ENCODE measurements at regions not wholly inside any gene's neighbourhood (a gene's known extent, or its start where the extent isn't known, plus 50 kb on each side); places are given as distances from the start of the nearest gene placed in this dataset.
A peak's percentile ranks its signal among the peaks of the same experiment; 100 is the strongest.

DNA sequence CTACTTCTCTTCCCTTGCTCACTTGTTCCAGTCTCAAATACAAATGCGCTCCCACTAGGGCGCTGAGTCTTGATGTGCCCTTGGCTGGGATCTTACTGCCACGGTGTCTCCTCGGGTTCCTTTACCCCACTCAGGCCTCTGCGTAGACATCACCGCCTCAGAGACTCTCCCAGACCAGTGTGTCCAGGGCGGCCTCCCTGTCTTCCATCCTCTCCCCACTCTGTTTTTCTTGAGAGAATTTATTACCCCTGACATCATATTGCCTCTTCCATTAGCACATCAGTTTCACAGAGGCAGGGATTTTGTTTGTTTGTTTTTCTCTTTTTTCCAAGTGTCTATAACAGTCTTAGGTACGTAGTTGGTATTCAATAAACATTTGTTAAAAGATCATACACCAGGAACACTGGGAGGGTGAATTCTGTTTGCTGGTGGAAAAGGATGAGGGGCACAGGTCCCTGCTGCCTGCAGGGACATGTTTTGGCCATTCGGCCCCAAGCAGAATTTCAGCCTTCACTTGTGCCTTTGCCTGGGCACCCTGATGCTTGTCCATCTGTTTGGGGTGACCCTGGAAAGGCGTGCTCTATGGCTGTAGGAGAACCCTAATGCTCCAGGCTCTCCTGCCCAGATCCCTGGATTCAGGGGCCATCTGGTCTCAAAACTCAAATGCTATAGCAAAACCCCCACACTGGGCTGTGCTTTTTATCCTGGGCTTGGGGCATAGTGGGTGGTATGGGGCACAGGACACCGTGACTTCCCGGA is 55.0 kb downstream of the RPL37A start:
- no peak overlapping the region for H3K4me3 Mint-ChIP-seq
- DNase-seq (no peak), ATAC-seq (peak; percentile 29)
- no peaks in the 10 kb centered on the region for H3K36me3 Mint-ChIP-seq (ENCODE audit: low read depth)
- H3K27me3 Mint-ChIP-seq: peaks cover 3% of the 10 kb centered on the region
- no peaks in the 10 kb centered on the region for H3K9me3 Mint-ChIP-seq
- H3K27ac Mint-ChIP-seq: no peak overlapping the region
- H3K4me1 Mint-ChIP-seq: peaks cover 2% of the 10 kb centered on the region

DNA sequence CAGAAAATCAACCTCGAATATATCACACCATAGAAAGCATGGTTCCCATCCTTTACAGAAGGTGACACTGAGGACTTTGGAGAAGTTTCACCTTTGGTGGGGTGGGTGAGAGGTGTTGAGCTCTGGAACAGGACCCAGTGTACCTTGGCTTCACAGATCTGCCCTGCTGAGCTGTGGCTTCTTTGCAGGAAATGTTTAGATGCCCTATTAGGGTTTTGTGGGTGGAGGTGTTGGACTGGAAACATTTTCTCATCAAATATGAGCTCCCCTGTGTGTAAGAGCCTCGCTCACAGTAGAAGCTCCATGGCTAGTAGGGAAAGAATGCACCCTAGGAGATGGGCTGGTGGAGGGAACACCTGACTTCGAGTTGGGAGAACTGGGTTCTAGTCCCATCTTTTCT is 55.6 kb downstream of the RPL37A start:
- peaks cover 3% of the 10 kb centered on the region for H3K27me3 Mint-ChIP-seq
- no peaks in the 10 kb centered on the region for H3K9me3 Mint-ChIP-seq
- H3K4me1 Mint-ChIP-seq: peaks cover 2% of the 10 kb centered on the region
- no peak overlapping the region for H3K27ac Mint-ChIP-seq
- ATAC-seq: peak; percentile 82
- no peak overlapping the region for H3K4me3 Mint-ChIP-seq
- DNase-seq: no peak
- no peaks in the 10 kb centered on the region for H3K36me3 Mint-ChIP-seq (ENCODE audit: low read depth)

DNA sequence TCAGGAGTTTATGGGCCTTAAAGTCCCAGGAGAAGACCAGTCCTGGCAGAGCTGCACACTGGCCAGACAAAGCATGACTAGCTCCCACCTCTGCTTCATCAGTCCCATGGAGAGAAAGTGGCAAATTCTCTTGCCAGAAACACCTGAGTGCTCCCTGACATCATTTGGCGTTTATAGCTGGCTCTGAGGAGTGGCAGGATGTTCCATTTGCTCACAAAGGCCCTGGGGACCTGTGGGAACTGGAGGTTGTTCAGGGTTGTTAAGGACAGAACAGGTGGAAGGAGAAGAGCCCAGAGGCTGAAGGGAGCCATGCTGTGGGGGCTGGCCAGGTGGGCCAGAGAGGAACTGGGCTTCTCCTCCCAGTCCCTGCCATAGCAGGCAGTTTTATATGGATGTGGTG is 56.1 kb downstream of the RPL37A start:
- peaks cover 3% of the 10 kb centered on the region for H3K27me3 Mint-ChIP-seq
- no peaks in the 10 kb centered on the region for H3K9me3 Mint-ChIP-seq
- DNase-seq: no peak
- ATAC-seq: peak; percentile 30
- no peaks in the 10 kb centered on the region for H3K36me3 Mint-ChIP-seq (ENCODE audit: low read depth)
- no peak overlapping the region for H3K4me3 Mint-ChIP-seq
- H3K4me1 Mint-ChIP-seq: peaks cover 2% of the 10 kb centered on the region
- no peak overlapping the region for H3K27ac Mint-ChIP-seq

DNA sequence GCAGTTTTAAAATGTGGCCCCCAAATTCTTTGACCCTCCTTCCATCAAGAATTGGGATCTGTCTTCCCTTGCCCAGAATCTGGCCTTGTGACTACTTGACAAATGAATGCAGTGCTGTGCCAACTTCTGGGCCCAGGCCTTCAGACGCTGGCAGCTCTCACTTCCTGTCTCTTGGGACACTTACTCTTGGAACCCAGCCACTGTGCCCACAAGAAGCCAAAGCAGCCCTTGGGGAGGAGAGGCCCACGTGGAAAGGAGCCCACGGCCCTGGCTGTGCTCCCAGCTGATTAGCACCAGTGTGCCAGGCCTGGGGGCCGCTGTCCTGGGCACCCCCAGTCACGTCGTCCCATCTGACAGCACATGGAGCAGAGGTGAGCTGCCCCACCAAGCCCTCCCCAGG is 56.6 kb downstream of the RPL37A start:
- H3K9me3 Mint-ChIP-seq: no peaks in the 10 kb centered on the region
- H3K36me3 Mint-ChIP-seq (ENCODE audit: low read depth): no peaks in the 10 kb centered on the region
- H3K27me3 Mint-ChIP-seq: peaks cover 2% of the 10 kb centered on the region
- H3K4me3 Mint-ChIP-seq: no peak overlapping the region
- H3K27ac Mint-ChIP-seq: no peak overlapping the region
- peaks cover 2% of the 10 kb centered on the region for H3K4me1 Mint-ChIP-seq
- ATAC-seq (no peak), DNase-seq (no peak)

DNA sequence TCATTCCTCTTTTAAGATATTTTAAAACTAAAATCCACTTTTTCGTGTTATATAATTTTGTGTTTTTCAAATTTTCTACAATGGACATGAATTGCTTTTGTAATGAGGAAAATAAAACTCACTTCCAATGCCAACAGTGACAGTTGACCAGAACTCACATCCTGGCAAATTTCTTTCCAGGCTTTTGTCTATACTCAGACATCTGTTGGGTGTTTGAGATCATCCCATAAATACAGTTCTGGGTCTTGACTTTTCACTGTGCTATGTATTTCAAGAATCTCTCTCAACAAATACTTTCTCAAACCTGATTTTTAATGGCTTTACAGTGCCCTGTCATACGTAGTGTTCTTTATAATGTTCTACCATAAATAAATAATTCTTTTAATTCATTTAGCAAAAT is 57.6 kb downstream of the RPL37A start:
- H3K27me3 Mint-ChIP-seq: peaks cover 2% of the 10 kb centered on the region
- H3K27ac Mint-ChIP-seq: no peak overlapping the region
- ATAC-seq (no peak), DNase-seq (no peak)
- no peaks in the 10 kb centered on the region for H3K36me3 Mint-ChIP-seq (ENCODE audit: low read depth)
- H3K4me1 Mint-ChIP-seq: peaks cover 2% of the 10 kb centered on the region
- no peak overlapping the region for H3K4me3 Mint-ChIP-seq
- H3K9me3 Mint-ChIP-seq: no peaks in the 10 kb centered on the region

DNA sequence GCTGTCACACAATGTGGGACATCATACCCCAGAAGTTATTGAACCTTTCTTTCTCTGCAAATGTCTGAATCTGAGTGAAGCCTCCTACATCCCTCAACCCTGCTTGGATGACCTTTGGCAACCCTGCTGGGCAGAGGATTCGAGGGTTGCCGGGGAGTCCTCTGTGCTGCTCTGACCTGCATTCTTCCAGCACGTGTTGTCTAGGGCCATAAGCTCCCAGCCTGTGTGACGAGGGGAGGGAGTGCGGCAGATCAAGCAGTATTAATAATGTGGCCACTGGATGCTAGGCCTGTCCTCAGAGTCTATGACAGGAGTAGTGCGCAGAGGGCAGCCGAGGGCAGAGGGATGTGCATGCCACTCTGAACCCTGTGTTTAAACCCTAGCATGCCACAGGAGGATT is 58.8 kb downstream of the RPL37A start:
- Mint-ChIP-seq H3K27me3 (peaks cover 2% of the 10 kb centered on the region), H3K27ac (no peak overlapping the region), H3K4me3 (no peak overlapping the region), H3K36me3 (ENCODE audit: low read depth) (no peaks in the 10 kb centered on the region), H3K9me3 (no peaks in the 10 kb centered on the region), H3K4me1 (peaks cover 2% of the 10 kb centered on the region)
- ATAC-seq: no peak
- no peak for DNase-seq

DNA sequence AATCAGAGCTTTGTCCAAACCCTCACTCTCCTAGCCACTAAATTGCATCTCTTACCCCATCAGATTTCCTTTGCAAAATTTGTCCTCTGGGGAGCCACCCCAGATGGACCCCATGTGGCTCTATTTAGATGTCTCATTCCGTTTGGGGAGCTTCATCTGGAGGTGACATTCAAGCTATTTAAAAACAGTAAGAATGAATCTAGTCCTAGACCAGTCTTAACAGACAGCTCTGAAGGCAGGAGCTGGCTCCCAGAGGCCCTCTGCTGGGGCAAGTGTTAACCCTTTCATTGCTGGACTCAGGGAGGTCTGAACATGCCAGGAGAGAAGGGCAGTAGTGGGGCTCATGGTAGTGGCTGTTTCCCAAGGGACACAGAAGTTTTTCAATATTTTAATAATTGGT is 59.2 kb downstream of the RPL37A start:
- ATAC-seq: no peak
- peaks cover 2% of the 10 kb centered on the region for H3K4me1 Mint-ChIP-seq
- H3K36me3 Mint-ChIP-seq (ENCODE audit: low read depth): no peaks in the 10 kb centered on the region
- no peaks in the 10 kb centered on the region for H3K9me3 Mint-ChIP-seq
- DNase-seq: no peak
- H3K27ac Mint-ChIP-seq: no peak overlapping the region
- H3K27me3 Mint-ChIP-seq: peaks cover 2% of the 10 kb centered on the region
- H3K4me3 Mint-ChIP-seq: no peak overlapping the region

DNA sequence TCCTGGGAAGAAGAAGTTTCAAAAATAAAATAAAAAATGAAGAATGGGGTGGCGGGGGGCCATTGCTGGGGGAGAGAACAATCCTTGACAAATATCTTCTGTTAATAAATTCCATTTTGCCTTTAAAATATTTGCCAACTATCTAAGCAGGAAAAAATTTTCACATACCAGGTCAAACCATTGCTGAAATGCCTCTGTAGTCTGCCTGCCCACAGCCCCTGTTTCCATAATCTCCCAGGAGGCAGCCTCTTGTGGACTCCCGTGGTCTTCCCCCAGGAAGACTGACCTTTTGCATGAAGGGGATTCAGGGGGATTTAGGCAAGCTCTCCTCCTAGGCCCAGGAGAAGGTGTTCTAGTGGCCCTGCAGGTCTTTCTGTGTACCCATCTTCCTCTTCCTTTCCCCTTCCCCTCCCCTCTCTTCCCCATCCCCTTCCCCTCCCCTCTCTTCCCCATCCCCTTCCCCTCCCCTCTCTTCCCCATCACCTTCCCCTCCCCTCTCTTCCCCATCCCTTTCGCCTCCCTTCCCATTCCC is 61.0 kb downstream of the RPL37A start:
- Mint-ChIP-seq H3K9me3 (no peaks in the 10 kb centered on the region), H3K4me3 (no peak overlapping the region), H3K27me3 (peaks cover 5% of the 10 kb centered on the region), H3K4me1 (peaks cover 2% of the 10 kb centered on the region), H3K27ac (no peak overlapping the region), H3K36me3 (ENCODE audit: low read depth) (no peaks in the 10 kb centered on the region)
- ATAC-seq: no peak
- DNase-seq: no peak

DNA sequence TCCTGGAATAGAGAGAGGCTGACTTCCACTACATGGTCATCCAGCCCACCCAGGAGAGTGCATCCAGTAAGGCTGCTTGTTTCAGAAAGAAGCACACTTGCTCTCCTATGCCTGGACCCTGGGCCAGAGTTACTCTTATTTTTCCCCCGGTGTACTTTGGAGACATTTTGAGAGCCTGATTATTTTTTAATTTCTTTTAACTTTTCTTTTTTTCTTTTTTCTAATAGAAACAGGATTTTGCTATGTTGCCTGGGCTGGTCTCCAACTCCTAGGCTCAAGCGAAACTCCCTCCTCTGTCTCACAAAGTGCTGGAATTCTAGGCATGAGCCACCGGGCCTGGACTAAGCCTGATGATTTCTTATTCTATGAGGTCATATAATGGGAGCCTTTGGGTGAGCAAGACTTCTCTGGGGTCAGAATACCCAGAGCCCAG is 62.2 kb downstream of the RPL37A start:
- ATAC-seq (no peak), DNase-seq (no peak)
- H3K4me3 Mint-ChIP-seq: no peak overlapping the region
- H3K4me1 Mint-ChIP-seq: no peaks in the 10 kb centered on the region
- H3K27me3 Mint-ChIP-seq: peaks cover 5% of the 10 kb centered on the region
- H3K9me3 Mint-ChIP-seq: no peaks in the 10 kb centered on the region
- H3K36me3 Mint-ChIP-seq (ENCODE audit: low read depth): no peaks in the 10 kb centered on the region
- no peak overlapping the region for H3K27ac Mint-ChIP-seq

DNA sequence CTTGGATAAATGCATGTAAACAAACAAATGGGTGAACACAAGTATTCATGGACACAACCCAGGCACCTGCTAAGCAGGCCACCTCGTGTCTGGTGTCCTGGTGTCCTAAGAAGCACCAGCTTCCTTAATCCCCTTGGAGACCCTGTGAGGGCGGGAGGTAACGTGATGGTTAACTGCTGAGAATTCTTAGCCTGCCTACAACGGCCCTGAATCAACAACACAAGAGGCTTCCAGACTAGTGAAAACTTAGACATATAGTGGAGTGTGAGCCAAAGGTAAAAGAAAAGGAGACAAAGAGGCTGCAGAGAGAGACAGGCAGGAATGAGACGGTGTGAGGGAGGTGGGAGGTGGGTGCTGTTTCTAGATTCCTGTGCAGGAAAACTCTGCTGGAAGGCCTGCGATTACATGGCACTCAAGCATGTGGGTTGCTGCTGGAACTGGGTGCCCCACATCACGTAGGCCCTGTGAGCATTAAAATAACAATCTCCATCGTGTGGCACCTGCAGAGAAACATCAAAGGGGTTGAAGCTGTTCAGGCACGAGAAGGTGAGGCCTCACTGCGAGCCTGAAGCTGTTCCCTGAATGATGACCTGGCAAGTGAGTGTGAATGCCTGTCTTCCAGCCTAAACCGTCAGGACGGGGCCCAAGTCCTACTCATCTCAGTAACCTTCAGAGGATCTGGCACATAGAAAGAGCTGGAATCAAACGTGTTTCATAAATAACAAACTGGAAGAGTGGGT is 64.2 kb downstream of the RPL37A start:
- Mint-ChIP-seq H3K27ac (no peak overlapping the region), H3K36me3 (ENCODE audit: low read depth) (no peaks in the 10 kb centered on the region), H3K4me3 (no peak overlapping the region), H3K4me1 (no peaks in the 10 kb centered on the region), H3K9me3 (no peaks in the 10 kb centered on the region), H3K27me3 (peaks cover 7% of the 10 kb centered on the region)
- DNase-seq: no peak
- ATAC-seq: no peak

DNA sequence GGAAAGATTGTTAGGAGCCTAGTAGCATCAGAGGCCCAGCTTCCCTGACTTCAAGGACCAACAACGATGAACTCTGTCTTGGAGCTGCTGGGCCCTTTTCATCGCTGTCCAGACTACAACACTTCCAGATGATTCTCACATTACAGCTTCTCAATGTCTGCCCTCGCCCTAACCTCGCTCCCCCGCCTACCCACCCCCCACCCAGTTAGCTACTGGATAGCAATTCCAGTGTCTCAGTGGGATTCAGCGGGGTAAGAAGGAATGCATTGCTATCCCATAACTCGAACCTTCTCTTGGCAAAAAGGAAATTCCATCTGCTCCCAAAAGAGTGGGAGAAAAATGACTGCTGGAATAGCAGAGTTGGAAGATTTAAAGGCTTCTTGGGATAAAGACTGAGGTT is 65.0 kb downstream of the RPL37A start:
- Mint-ChIP-seq H3K4me3 (no peak overlapping the region), H3K27ac (no peak overlapping the region), H3K27me3 (peaks cover 7% of the 10 kb centered on the region), H3K36me3 (ENCODE audit: low read depth) (no peaks in the 10 kb centered on the region), H3K4me1 (no peaks in the 10 kb centered on the region), H3K9me3 (no peaks in the 10 kb centered on the region)
- ATAC-seq: no peak
- DNase-seq: no peak

DNA sequence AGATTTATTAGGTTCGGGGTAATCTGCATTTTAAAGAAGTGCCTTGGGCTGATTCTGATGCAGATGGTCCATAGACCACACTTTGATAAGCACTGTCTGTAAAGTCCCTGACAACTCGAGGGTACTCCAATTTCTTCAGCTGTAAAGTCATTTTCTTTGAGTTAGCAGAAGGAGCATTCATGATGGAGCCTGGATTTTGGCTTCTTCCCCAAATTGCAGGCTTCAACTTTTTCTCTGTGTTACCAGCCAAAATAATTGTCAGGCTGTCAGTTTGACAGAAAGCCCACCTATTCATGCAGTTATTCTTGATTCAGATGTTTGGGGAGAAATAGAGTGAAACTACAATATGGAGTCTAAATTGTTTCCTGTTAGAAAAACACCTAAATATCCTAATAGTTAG is 66.0 kb downstream of the RPL37A start:
- no peaks in the 10 kb centered on the region for H3K36me3 Mint-ChIP-seq (ENCODE audit: low read depth)
- H3K4me1 Mint-ChIP-seq: no peaks in the 10 kb centered on the region
- no peak overlapping the region for H3K4me3 Mint-ChIP-seq
- H3K27me3 Mint-ChIP-seq: peaks cover 7% of the 10 kb centered on the region
- no peaks in the 10 kb centered on the region for H3K9me3 Mint-ChIP-seq
- no peak overlapping the region for H3K27ac Mint-ChIP-seq
- no peak for DNase-seq
- no peak for ATAC-seq

DNA sequence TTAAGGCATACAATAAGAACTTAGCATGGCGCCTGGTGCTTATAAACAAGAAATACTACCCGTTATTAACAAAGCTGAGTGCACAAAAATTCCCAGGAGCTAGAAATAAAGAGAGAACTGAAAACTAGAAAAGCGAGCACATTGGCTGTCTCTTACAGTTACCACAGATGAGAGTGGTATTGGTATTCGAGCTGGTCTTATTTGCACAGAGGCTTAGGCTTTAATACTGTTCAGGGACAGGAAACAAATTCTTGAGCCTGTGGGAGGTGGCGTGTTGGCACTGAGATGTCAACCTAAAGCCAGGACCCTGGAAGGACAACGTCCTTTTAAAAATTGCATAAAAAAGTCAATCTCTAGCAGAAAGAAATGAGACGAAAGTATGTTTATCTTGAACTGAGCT is 67.3 kb upstream of the IGFBP2 start:
- DNase-seq (no peak), ATAC-seq (no peak)
- no peaks in the 10 kb centered on the region for H3K9me3 Mint-ChIP-seq
- no peaks in the 10 kb centered on the region for H3K36me3 Mint-ChIP-seq (ENCODE audit: low read depth)
- H3K27me3 Mint-ChIP-seq: peaks cover 4% of the 10 kb centered on the region
- no peaks in the 10 kb centered on the region for H3K4me1 Mint-ChIP-seq
- no peak overlapping the region for H3K4me3 Mint-ChIP-seq
- H3K27ac Mint-ChIP-seq: no peak overlapping the region

DNA sequence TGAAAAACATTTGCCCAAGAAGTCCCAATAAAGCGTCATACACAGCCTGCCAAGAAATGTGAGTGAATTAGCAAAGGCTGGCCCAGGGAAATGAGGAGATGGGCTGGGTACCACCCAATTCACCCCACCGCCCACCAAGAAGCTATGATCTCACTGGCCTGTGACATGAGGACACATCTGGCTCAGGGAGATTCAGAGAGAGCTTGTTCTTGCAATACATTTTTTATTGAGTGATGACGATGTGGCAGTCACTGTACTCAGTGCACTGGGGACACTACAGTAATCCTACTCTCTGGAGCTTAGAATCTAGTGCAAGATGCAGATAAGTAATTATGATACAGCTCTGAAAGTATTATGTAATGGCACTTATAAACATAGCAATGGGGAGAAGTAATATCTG is 64.6 kb upstream of the IGFBP2 start:
- Mint-ChIP-seq H3K36me3 (ENCODE audit: low read depth) (peaks cover 2% of the 10 kb centered on the region), H3K27ac (no peak overlapping the region), H3K27me3 (peaks cover 4% of the 10 kb centered on the region), H3K4me3 (no peak overlapping the region), H3K4me1 (peaks cover 1% of the 10 kb centered on the region), H3K9me3 (peaks cover 5% of the 10 kb centered on the region)
- DNase-seq: no peak
- no peak for ATAC-seq

DNA sequence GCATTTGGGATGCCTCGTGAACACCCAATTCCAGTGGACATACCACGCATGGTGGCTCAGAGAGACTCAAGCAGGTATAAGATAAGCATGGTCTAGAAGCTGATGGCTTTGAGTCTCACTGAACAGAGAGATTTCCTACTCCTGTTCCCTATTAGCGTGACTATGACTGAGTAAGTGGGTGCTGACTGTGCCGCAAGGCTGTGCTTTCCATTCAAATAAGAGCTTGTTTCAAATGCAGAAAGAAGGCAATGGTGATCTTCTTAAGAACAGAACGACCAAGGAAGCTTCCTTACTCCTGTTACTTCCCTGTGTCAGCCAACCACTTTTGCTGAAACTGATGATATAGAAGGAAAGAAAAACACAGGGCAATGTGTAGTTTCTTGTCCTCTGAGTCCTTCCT is 63.5 kb upstream of the IGFBP2 start:
- Mint-ChIP-seq H3K4me3 (no peak overlapping the region), H3K27me3 (peaks cover 2% of the 10 kb centered on the region), H3K27ac (no peak overlapping the region), H3K9me3 (peaks cover 5% of the 10 kb centered on the region), H3K36me3 (ENCODE audit: low read depth) (peaks cover 2% of the 10 kb centered on the region), H3K4me1 (peaks cover 1% of the 10 kb centered on the region)
- ATAC-seq (no peak), DNase-seq (no peak)

Measured in activated naive CD8-positive, alpha-beta T cell treated with anti-CD3 and anti-CD28 coated beads, Interleukin-2, amount 50 U/mL, for 24 hours (primary cell).